Left lung (tissue), 4 donors: ENCODE measurements at regions not wholly inside any gene's neighbourhood (a gene's known extent, or its start where the extent isn't known, plus 50 kb on each side); places are given as distances from the start of the nearest gene placed in this dataset.
"Not testable (repeated sequence)": the region's sequence is repeated elsewhere in the genome, so short reads cannot be mapped to it uniquely, and the experiment has no call there.

Source experiments
- ATAC-seq: fragments of 200-7000 bp; cut with Tn5 transposase; one replicate; pipeline ENCODE4 v1.9.1; 2020; ENCODE audit warnings: moderate library complexity
- DNase-seq, 4 donors: peaks; one replicate each; pipeline ENCODE4 v3.0.0-alpha.2; 2013 to 2020
- H3K27ac ChIP-seq, 2 donors: fragments of 200-600 bp; sonication (generic) in 1 of 2; one replicate each; pipeline versions ENCODE4 v1.5.0 to v1.8.0; 2020 to 2021
- H3K27me3 ChIP-seq, 2 donors: fragments of 200-600 bp; sonication (generic) in 1 of 2; one replicate each; pipeline versions ENCODE4 v1.5.0 to v1.8.0; 2020 to 2021
- H3K36me3 ChIP-seq, 2 donors: fragments of 200-600 bp; sonication (generic) in 1 of 2; one replicate each; pipeline versions ENCODE4 v1.5.0 to v1.8.0; 2020 to 2021
- H3K4me1 ChIP-seq, 2 donors: fragments of 200-600 bp; one replicate each; pipeline ENCODE4 v1.8.0; 2021
- H3K4me3 ChIP-seq, 2 donors: fragments of 200-600 bp; sonication (generic) in 1 of 2; one replicate each; pipeline versions ENCODE4 v1.5.0 to v1.8.0; 2020 to 2021; ENCODE audit warnings: mild to moderate bottlenecking in 1 of 2
- H3K9me3 ChIP-seq, 2 donors: fragments of 200-600 bp; sonication (generic) in 1 of 2; one replicate each; pipeline versions ENCODE4 v1.5.0 to v1.8.0; 2020 to 2021
- CTCF ChIP-seq, 2 donors: fragments of 200-600 bp; sonication (generic) in 1 of 2; IDR thresholded peaks; one replicate each; pipeline versions ENCODE4 v1.5.0 to v1.8.0; 2021; ENCODE audit warnings: antibody characterized with exemption in 2 of 2
- intact Hi-C, 2 donors: fragments of 100-400 bp; cut with DNase I; formaldehyde crosslinking; loops; one replicate each; pipeline versions ENCODE4 v1.11.2 to v1.14.2; 2022
- donor health status: DM: no; HTN: yes; CAD: no.
- donor health status: DM: no; HTN: no; CAD: no.

GRCh38 chr2:8142461-8142860 is 539.4 kb upstream of the ID2 start:
- ATAC-seq = no peak
- H3K9me3 ChIP-seq = no peaks in the 10 kb centered on the region
- H3K4me1 ChIP-seq = peaks cover 0 to 25% of the 10 kb centered on the region in 2 donors
- H3K27me3 ChIP-seq = no peaks in the 10 kb centered on the region
- intact Hi-C loops = no loop called here
- DNase-seq = no peak
- H3K4me3 ChIP-seq = no peak overlapping the region
- TF ChIP-seq CTCF (IDR thresholded peaks at IDR 0.05) = no peak
- no peaks in the 10 kb centered on the region for H3K36me3 ChIP-seq
- no peak overlapping the region for H3K27ac ChIP-seq

DNA sequence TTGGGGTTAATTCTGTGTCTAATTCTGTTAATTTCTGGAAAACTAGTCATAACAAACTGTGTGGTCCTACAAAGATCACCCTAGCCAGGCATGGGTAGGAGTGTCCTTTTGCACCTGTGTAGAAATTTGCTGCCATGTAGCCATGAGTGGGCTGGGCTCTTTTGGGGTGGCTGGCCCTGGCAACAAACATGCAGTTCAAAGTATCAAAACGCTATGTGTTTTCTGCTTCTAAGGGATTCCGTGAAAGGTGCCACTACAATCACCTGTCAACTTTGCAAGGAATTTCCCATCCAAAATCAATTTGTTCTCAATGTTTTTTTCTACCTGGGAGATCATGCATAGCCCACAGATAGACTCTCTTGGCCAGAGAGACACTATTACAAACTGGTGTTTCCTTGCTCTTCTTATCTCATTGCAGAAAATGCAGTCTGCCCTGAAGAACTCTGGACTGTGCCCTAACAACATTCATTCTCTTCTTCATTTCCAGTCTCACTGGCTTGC is 537.7 kb upstream of the ID2 start:
- Histone ChIP-seq H3K4me1 (peaks cover 0 to 20% of the 10 kb centered on the region in 2 donors), H3K4me3 (no peak overlapping the region), H3K9me3 (no peaks in the 10 kb centered on the region), H3K27ac (no peak overlapping the region), H3K36me3 (no peaks in the 10 kb centered on the region), H3K27me3 (no peaks in the 10 kb centered on the region)
- no peak for DNase-seq
- no peak for ATAC-seq
- TF ChIP-seq CTCF (IDR thresholded peaks at IDR 0.05) = no peak
- intact Hi-C loops = no loop called here

DNA sequence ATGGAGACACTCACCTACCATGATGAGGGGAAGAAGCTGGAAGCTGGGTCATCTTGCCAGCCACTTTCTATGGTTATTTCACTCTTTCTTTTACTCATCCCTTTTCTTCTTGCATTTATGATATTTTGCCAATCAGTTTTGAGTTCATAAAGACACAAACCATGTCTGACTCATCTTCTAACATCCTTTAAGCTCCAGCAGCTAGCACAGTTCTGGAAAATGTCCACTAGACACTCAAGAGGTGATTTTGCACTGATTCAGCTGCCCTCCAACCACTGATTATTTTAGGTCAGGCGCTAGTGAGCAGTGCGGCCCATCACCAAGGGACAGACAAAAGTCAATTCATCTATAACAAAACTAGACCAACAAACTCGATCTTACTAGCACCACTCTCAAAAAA is 537.1 kb upstream of the ID2 start:
- H3K36me3 ChIP-seq = no peaks in the 10 kb centered on the region
- no peaks in the 10 kb centered on the region for H3K27me3 ChIP-seq
- H3K4me3 ChIP-seq = no peak overlapping the region
- no peak overlapping the region for H3K27ac ChIP-seq
- no peak for DNase-seq
- TF ChIP-seq CTCF (IDR thresholded peaks at IDR 0.05) = no peak
- H3K4me1 ChIP-seq = peaks cover 0 to 14% of the 10 kb centered on the region in 2 donors
- intact Hi-C loops = no loop called here
- no peaks in the 10 kb centered on the region for H3K9me3 ChIP-seq
- no peak for ATAC-seq

- H3K36me3 ChIP-seq, H3K9me3 ChIP-seq, H3K27me3 ChIP-seq, ATAC-seq, H3K27ac ChIP-seq, intact Hi-C loops, H3K4me1 ChIP-seq, DNase-seq, H3K4me3 ChIP-seq: not testable (repeated sequence)
These were observed 536.5 kb upstream of the ID2 start for GRCh38 chr2:8145375-8145774.

GRCh38 chr2:8146132-8147005 is 535.5 kb upstream of the ID2 start:
- no peaks in the 10 kb centered on the region for H3K9me3 ChIP-seq
- DNase-seq (no peak), ATAC-seq (no peak)
- H3K4me1 ChIP-seq = peaks cover 0 to 10% of the 10 kb centered on the region in 2 donors
- H3K27ac ChIP-seq = no peak overlapping the region
- H3K27me3 ChIP-seq = no peaks in the 10 kb centered on the region
- no peak for TF ChIP-seq CTCF (IDR thresholded peaks at IDR 0.05)
- no peak overlapping the region for H3K4me3 ChIP-seq
- no peaks in the 10 kb centered on the region for H3K36me3 ChIP-seq
- intact Hi-C loops = no loop called here
